NB4 (cell line): ENCODE measurements at regions not wholly inside any gene's neighbourhood (a gene's known extent, or its start where the extent isn't known, plus 50 kb on each side); places are given as distances from the start of the nearest gene placed in this dataset.

Experiments
- DNase-seq: peaks from one replicate; pipeline ENCODE4 v3.0.0; 2010; ENCODE audit warnings: low read depth
- H3K4me3 ChIP-seq: one replicate; pipeline ENCODE4 v1.5.1; 2011; ENCODE audit warnings: mild to moderate bottlenecking, low read depth, low read length, moderate library complexity
- MYC ChIP-seq: IDR thresholded peaks from 2 replicates; pipeline ENCODE4 v1.6.1; 2011; ENCODE audit warnings: low read depth, low read length
- POLR2A ChIP-seq: IDR thresholded peaks from 2 replicates; pipeline ENCODE4 v1.6.1; 2011; ENCODE audit warnings: mild to moderate bottlenecking; ENCODE audit not compliant: insufficient read length; ENCODE audit errors: extremely low read depth
- TF ChIP-seq, protein P1 (sequence below): IDR thresholded peaks from one replicate; pipeline ENCODE4 v1.5.1; 2012; ENCODE audit warnings: low read depth, low read length
- TF ChIP-seq, protein P2 (sequence below): IDR thresholded peaks from 2 replicates; pipeline ENCODE4 v1.6.1; 2011; ENCODE audit warnings: low read depth, low read length

DNA sequence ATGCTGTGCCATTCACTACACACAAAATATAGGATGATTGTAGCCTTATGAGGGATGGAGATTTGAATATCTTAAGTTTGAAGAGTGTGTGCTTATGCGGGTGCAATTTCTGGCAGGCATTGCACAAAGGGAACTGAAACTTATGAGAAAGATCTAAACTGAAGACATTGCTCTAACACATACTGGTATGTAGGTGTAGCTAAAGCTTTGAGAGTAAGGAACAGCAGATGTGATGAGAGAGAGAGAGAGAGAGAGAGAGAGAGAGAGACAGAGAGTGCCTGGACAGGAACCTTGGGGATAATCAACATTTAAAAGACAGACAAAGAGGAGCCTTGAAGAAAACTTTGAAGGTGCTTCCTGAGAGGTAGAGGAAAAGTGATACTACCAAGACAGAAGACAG, 379.7 kb downstream of the SPRY1 start:
- DNase-seq: no peak
- TF ChIP-seq, protein P1, sequence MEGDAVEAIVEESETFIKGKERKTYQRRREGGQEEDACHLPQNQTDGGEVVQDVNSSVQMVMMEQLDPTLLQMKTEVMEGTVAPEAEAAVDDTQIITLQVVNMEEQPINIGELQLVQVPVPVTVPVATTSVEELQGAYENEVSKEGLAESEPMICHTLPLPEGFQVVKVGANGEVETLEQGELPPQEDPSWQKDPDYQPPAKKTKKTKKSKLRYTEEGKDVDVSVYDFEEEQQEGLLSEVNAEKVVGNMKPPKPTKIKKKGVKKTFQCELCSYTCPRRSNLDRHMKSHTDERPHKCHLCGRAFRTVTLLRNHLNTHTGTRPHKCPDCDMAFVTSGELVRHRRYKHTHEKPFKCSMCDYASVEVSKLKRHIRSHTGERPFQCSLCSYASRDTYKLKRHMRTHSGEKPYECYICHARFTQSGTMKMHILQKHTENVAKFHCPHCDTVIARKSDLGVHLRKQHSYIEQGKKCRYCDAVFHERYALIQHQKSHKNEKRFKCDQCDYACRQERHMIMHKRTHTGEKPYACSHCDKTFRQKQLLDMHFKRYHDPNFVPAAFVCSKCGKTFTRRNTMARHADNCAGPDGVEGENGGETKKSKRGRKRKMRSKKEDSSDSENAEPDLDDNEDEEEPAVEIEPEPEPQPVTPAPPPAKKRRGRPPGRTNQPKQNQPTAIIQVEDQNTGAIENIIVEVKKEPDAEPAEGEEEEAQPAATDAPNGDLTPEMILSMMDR: no peak
- TF ChIP-seq, protein P2, sequence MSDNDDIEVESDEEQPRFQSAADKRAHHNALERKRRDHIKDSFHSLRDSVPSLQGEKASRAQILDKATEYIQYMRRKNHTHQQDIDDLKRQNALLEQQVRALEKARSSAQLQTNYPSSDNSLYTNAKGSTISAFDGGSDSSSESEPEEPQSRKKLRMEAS: no peak
- TF ChIP-seq MYC (no peak), POLR2A (no peak)
- H3K4me3 ChIP-seq: no peak overlapping the region

DNA sequence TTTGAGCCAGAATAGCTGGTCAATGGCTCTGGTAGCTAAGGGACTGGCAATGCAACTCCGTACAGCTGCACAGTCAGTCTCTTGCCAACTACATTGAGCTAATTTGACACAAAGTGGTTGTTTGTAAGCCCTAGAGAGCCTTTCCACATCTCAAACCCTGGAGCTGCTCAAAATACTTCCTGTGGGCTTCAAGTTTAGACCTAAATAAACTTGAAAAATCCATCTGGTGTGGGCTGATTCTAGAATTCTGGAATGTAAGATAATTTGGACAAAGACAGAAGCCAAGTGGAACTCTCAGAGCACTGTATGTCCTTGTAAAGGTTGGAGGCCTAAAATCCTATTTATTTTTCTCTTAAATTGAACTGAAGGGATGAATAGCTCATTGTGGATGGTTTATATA, 380.8 kb downstream of the SPRY1 start:
- TF ChIP-seq, protein P1: no peak
- TF ChIP-seq POLR2A (no peak), MYC (no peak)
- TF ChIP-seq, protein P2: no peak
- H3K4me3 ChIP-seq: no peak overlapping the region
- no peak for DNase-seq

DNA sequence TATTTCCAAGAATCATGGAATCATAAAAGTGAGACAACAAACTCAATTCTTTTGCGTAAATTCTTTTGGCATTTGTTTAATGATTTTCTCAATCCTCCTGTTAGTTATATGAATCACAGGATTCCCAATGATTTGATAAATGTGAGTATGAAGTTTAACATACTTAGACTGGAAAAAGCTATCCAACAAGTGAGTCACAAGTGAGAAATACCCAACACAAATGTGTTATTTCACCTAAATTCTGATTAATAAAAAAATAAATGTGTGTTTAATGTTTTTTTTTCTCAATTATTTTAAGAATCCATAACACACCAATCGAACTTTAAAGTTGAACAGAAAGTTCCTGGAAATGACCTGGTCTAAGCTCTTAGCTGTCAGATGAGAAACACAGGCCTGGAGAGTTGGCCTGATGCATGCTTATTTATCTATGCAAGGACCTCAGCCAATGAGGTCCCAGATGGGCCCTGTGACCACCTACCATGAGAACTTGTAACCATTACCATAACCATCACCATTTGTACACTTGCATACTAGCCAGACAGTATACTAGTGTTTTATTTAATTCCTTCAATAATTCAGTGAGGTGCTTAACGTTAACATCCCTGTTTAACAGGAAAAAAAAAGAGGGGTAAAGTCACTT, 386.7 kb downstream of the SPRY1 start:
- TF ChIP-seq, protein P1: no peak
- TF ChIP-seq POLR2A (no peak), MYC (no peak)
- TF ChIP-seq, protein P2: no peak
- DNase-seq: no peak
- no peak overlapping the region for H3K4me3 ChIP-seq

DNA sequence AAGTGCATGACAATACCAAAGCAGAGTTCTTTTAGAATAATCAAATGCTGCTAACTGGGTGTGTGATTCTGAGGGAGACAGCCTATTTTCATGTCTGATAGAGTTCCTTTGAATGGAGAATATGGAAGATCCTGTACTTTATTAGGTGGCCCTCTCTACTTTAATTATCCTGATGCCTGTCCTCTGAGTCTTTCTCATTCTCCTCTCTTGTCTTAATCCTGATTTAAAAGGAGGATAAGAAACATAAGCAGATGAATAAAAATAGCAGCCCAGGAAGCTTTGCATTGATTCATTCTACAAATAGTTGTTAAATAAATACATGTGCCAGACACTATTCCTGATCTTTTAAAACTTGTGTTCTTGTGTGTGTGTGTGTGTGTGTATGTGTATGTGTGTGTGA, 387.3 kb downstream of the SPRY1 start:
- TF ChIP-seq MYC (no peak), POLR2A (no peak)
- TF ChIP-seq, protein P1: no peak
- TF ChIP-seq, protein P2: no peak
- H3K4me3 ChIP-seq: no peak overlapping the region
- no peak for DNase-seq

DNA sequence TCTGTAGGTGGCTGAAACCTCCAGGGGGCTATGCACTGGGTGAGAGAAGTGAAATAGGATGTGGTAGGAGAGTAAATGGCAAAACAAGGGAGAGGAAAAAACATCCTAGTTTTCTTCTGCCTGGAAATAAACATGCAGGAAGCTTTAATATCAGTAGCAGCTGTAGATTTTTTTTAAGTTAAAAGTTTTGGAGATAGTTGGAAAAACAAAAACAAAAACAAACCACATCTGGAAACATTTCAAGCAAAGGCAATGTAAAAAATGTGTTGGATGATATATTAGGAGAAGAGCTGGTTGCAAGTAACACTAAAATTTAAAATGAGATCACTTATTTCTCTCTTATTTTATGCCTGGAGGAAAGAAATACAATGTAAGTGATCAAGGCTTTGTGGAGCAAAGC, 388.0 kb downstream of the SPRY1 start:
- H3K4me3 ChIP-seq: no peak overlapping the region
- TF ChIP-seq POLR2A (no peak), MYC (no peak)
- TF ChIP-seq, protein P2: no peak
- TF ChIP-seq, protein P1: no peak
- no peak for DNase-seq
